WI38 (cell line): ENCODE measurements at regions not wholly inside any gene's neighbourhood (a gene's known extent, or its start where the extent isn't known, plus 50 kb on each side); places are given as distances from the start of the nearest gene placed in this dataset.
"Not testable (repeated sequence)": the region's sequence is repeated elsewhere in the genome, so short reads cannot be mapped to it uniquely, and the experiment has no call there.

ENCODE experiments used
- H3K4me3 ChIP-seq: 2 replicates; pipeline ENCODE4 v1.5.1; 2011; ENCODE audit warnings: low read depth, mild to moderate bottlenecking, control low read depth, low read length
- TF ChIP-seq, protein P1 (sequence below): IDR thresholded peaks from 2 replicates; pipeline ENCODE4 v1.5.1; 2012; ENCODE audit warnings: low read depth, mild to moderate bottlenecking, control low read depth, low read length

DNA sequence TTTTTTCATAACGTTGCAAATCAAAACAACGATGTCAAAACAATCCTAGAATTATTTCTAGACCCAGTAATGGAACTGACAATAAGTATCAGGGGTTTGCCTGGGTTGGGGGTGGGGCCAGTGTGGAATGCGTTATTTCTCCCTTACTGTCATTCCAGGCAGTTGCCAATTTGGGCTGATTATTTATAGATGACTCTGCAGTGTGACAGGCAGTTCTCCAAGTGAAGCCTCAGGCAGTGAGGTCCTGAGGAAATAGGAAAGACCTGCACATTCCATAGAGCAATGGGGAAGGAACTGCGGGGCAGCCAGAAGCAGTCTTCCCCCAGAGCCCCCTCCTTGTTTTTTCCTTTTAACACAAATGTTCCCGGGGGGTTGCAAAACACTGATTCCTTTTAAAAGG, 179.0 kb downstream of the YTHDC2 start:
- no peak overlapping the region for H3K4me3 ChIP-seq
- TF ChIP-seq, protein P1, sequence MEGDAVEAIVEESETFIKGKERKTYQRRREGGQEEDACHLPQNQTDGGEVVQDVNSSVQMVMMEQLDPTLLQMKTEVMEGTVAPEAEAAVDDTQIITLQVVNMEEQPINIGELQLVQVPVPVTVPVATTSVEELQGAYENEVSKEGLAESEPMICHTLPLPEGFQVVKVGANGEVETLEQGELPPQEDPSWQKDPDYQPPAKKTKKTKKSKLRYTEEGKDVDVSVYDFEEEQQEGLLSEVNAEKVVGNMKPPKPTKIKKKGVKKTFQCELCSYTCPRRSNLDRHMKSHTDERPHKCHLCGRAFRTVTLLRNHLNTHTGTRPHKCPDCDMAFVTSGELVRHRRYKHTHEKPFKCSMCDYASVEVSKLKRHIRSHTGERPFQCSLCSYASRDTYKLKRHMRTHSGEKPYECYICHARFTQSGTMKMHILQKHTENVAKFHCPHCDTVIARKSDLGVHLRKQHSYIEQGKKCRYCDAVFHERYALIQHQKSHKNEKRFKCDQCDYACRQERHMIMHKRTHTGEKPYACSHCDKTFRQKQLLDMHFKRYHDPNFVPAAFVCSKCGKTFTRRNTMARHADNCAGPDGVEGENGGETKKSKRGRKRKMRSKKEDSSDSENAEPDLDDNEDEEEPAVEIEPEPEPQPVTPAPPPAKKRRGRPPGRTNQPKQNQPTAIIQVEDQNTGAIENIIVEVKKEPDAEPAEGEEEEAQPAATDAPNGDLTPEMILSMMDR: no peak

DNA sequence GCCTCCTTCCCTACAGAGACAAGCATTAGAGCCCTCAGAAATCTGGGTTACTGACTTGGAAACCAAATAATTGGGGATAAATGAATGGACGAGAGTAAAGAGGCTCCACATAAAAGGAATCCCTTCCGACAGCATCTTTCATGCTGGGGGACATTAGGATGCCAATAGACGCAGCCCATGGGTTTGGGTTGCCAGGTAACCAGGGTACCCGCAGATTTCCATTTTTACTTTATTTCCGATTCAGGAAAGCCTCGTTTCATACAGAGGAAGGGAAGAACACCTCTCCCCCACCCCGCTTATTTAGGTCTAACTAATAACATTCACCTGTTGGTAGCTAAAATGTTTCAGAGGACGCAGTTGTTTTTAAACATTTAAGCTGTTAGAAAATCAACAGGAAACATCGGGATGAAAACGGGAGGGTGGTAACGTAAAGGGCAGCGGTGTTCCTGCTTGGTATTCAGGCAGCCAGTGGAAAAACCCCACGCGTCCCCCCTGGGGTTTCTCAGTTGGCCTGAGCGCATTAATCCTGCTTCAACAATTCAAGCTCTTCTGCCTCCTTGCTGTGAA, 179.5 kb downstream of the YTHDC2 start:
- TF ChIP-seq, protein P1: no peak
- H3K4me3 ChIP-seq: no peak overlapping the region

DNA sequence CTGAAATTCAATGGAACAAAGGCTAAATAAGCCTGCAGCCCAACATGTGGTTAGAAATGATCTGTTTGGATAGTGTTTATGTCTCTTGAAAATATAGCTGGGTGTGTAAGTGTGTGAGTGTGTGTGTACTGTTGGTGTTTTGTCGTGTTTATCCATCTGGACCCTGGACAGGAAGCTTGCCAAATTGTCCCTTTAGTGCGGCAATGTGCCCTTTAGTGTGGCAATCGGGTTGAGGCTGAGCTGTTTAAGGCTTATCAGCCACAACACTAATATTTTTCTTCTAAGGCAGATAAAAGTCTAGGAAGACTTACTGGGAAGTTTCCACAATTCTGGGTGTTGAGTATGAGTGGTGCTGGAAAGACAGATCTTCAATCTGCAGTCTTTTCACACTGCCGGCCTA, 180.2 kb downstream of the YTHDC2 start:
- no peak overlapping the region for H3K4me3 ChIP-seq
- TF ChIP-seq, protein P1: no peak

DNA sequence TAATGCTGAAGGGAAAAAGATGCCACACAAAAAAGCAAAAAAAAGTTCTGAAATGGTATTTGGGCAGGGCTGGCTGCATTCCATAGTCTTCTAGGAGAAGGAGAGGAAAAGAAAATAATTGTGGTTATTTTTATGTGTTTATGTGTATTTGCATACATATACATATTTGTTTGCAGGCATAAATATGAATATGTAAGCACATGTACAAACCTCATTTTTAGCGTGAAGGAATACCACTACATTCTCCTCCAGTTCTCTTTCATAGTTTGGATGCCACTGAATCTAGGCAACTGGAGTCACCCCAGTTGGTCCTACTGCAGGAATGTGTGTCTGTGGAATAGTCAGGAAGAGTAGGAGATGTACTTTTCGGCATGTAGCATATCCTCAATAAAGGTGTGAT, 181.1 kb downstream of the YTHDC2 start:
- no peak overlapping the region for H3K4me3 ChIP-seq
- TF ChIP-seq, protein P1: no peak

DNA sequence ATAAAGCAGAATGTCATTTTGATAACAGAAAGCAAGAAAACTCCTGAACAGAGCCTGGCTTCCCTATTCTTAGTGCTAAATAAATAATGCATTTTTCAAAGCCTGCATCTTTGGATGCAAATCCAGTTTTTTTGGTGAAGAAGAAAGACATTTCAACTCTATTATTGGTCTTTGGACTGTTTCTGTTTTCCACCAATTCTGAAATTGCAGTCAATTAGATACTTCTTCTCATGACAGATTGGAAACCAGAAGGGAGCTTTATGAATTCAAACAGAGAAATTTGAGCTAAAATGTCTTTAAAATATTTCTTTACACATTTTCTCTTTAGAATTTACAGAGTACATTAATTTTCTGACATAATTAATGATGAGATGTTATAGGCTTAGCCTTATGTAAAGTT, 189.8 kb downstream of the YTHDC2 start:
- TF ChIP-seq, protein P1: no peak
- H3K4me3 ChIP-seq: no peak overlapping the region

DNA sequence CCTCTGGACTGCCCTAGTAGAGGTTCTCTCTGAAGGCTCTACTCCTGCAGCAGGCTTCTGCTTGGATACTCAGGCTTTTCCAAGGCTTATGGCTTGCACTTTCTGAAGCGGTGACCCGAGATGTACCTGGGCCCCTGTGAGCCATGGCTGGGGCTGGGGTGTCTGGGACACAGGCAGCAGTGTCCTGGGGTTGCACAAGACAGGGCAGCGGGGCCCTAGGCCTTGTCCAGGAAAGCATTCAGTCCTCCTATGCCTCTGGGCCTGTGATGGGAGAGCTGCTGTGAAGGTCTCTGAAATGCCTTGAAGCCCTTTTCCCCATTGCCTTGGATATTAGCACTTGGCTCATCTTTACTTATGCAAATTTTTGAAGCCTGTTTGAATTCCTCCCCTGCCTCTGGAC, 192.2 kb downstream of the YTHDC2 start:
- TF ChIP-seq, protein P1: no peak
- H3K4me3 ChIP-seq: no peak overlapping the region

DNA sequence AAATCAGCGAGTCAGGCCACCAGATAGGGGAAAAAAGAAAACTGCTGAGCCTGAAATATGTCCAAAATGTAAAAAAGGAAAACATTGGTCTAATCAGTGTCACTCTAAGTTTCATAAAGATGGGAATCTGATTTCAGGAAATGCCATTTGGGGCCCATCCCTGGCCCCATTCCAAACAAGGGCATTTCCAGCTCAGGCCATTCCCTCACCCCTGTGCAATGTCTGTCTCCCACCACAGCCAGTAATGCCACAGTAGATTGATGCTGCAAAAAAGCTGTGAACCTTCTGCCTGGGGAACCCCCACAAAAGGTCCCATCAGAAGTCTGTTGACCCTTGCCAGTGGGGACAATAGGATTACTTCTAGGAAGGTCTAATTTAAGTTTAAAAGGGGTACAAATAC, 199.6 kb downstream of the YTHDC2 start:
- TF ChIP-seq, protein P1: no peak
- H3K4me3 ChIP-seq: no peak overlapping the region

DNA sequence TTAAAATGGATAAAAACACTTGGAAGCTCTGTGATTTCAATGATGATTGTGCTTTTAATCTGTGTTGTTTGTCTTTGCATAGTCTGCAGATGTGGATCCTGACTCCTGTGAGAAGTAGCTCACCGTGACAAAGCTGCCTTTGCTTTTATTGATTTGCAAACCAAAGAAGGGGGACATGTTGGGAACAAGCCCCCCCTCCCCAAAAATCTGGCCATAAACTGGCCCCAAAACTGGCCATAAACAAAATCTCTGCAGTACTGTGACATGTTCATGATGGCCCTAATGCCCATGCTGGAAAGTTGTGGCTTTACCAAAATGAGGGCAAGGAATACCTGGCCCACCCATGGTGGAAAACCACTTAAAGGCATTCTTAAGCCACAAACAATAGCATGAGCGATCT, 202.4 kb downstream of the YTHDC2 start:
- not testable (repeated sequence) for H3K4me3 ChIP-seq
